BE2C (cell line): ENCODE measurements at regions not wholly inside any gene's neighbourhood (a gene's known extent, or its start where the extent isn't known, plus 50 kb on each side); places are given as distances from the start of the nearest gene placed in this dataset.

Source experiments
- DNase-seq: peaks from one replicate; pipeline ENCODE4 v3.0.0-alpha.2; 2020
- H3K27me3 ChIP-seq: fragments of 250-450 bp; sonication (Bioruptor Pico); 2 replicates; pipeline ENCODE4 v1.5.1; 2020; ENCODE audit warnings: mild to moderate bottlenecking
- H3K36me3 ChIP-seq: fragments of 250-450 bp; sonication (Bioruptor Pico); 2 replicates; pipeline ENCODE4 v1.5.1; 2020; ENCODE audit warnings: mild to moderate bottlenecking
- H3K4me1 ChIP-seq: fragments of 250-450 bp; sonication (Bioruptor Pico); 2 replicates; pipeline ENCODE4 v1.5.1; 2020
- H3K4me3 ChIP-seq: 2 replicates; pipeline ENCODE4 v1.5.1; 2011; ENCODE audit warnings: low read depth, low read length
- H3K9me3 ChIP-seq: fragments of 250-450 bp; sonication (Bioruptor Pico); 2 replicates; pipeline ENCODE4 v1.5.1; 2020
- TF ChIP-seq, protein P1 (sequence below): IDR thresholded peaks from 2 replicates; pipeline ENCODE4 v1.5.1; 2012; ENCODE audit warnings: mild to moderate bottlenecking, low read depth, low read length

DNA sequence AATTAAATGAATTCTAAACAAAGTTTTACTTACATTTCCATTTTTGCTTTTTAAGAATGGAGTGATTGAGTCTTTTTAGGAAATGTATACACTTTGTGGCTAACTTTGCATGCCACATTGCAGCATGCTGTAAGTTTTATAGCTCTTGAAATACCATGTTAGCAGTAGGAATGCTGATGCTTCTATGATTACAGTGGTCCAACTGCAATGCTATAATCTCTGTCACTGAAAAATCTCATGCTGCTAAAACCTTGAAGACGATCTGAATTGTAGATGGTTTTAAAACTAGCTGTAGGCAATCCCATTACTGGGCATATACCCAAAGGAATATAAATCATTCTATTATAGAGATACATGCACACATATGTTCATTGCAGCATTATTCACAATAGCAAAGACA, 127.6 kb downstream of the WIF1 start:
- Histone ChIP-seq H3K4me1 (no peaks in the 10 kb centered on the region), H3K4me3 (no peak overlapping the region), H3K27me3 (no peaks in the 10 kb centered on the region), H3K9me3 (no peaks in the 10 kb centered on the region), H3K36me3 (no peaks in the 10 kb centered on the region)
- no peak for DNase-seq
- TF ChIP-seq, protein P1, sequence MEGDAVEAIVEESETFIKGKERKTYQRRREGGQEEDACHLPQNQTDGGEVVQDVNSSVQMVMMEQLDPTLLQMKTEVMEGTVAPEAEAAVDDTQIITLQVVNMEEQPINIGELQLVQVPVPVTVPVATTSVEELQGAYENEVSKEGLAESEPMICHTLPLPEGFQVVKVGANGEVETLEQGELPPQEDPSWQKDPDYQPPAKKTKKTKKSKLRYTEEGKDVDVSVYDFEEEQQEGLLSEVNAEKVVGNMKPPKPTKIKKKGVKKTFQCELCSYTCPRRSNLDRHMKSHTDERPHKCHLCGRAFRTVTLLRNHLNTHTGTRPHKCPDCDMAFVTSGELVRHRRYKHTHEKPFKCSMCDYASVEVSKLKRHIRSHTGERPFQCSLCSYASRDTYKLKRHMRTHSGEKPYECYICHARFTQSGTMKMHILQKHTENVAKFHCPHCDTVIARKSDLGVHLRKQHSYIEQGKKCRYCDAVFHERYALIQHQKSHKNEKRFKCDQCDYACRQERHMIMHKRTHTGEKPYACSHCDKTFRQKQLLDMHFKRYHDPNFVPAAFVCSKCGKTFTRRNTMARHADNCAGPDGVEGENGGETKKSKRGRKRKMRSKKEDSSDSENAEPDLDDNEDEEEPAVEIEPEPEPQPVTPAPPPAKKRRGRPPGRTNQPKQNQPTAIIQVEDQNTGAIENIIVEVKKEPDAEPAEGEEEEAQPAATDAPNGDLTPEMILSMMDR: no peak

DNA sequence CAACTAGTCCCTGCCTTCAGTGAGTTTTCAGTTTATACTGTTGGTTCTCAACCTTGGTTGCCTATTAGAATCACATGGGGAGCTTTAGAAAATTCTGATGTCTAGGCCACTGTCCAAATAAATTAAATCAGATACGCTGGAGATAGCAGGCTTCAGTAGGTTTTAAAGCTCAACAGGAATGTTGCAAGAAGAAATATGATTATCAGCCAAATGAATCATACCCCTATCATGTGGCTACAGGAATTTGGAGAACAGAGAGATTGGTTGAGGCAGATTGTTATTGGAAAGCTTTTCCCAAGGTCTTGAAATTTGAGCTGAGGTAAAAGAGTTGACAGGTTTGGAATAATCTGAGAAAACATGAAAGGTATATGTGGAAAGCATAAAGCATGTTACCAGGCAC, 125.3 kb downstream of the WIF1 start:
- Histone ChIP-seq H3K4me3 (no peak overlapping the region), H3K36me3 (no peaks in the 10 kb centered on the region), H3K9me3 (no peaks in the 10 kb centered on the region), H3K27me3 (peaks cover 4% of the 10 kb centered on the region; the same call in 1 of the 2 replicates), H3K4me1 (no peaks in the 10 kb centered on the region)
- no peak for DNase-seq
- TF ChIP-seq, protein P1: no peak

GRCh38 chr12:64997858-64998257, 123.2 kb downstream of the WIF1 start:
- Histone ChIP-seq H3K27me3 (peaks cover 4% of the 10 kb centered on the region; the same call in 1 of the 2 replicates), H3K9me3 (no peaks in the 10 kb centered on the region), H3K4me1 (no peaks in the 10 kb centered on the region), H3K36me3 (no peaks in the 10 kb centered on the region), H3K4me3 (no peak overlapping the region)
- TF ChIP-seq, protein P1: no peak
- DNase-seq: no peak

DNA sequence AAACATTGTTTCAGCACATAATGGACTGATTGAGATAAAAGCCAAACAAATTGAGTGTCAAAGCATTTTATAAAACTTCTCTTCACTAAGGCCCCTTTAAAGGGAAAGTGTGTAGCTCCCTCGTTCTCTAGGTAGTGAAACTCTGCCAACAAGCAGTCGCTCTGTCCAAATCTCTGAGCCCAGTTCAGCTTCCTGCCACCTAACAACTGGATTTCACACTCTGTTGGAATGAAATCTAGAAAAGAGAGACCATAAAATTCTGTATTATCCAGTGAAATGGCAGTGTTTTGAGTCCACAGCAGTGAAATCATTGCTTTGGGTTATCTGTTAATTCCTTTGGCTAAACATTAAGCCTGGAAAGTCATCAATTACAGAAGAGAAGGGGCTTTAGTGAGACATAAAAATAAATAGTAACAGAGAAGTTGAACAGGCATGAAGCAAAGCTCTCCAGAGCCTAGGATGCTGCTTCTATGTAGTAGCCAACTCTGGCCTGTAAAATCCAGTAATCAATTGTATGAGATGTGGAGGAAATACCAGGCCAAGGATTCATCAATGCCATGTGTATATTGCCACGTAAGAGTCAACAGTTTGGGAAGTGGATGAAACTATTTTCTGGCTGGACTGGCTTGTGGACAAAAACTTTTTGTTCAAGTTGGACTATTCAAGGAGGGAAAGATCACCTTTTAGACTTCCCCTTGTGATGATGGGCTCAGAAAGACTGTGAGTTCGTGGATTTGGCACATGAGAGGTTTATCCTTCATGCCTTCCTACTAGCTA, 122.5 kb downstream of the WIF1 start:
- no peaks in the 10 kb centered on the region for H3K36me3 ChIP-seq
- no peak overlapping the region for H3K4me3 ChIP-seq
- H3K27me3 ChIP-seq: peaks cover 4% of the 10 kb centered on the region; the same call in 1 of the 2 replicates
- TF ChIP-seq, protein P1: no peak
- no peak for DNase-seq
- no peaks in the 10 kb centered on the region for H3K9me3 ChIP-seq
- no peaks in the 10 kb centered on the region for H3K4me1 ChIP-seq

DNA sequence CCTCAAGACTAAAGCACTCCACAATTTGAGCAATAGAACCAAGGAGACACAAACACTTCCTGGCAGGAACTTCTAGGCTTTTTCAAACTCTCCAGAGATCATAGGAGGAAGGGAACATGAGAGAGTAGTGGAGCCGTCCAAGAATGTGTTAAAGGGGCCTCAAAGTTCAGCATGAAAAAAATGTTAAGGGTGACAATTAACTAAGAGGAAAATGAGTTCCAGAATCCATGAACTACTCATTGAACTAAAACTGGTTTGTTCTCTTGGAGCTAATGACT, 122.0 kb downstream of the WIF1 start:
- H3K4me3 ChIP-seq: no peak overlapping the region
- H3K27me3 ChIP-seq: peaks cover 4% of the 10 kb centered on the region; the same call in 1 of the 2 replicates
- no peaks in the 10 kb centered on the region for H3K4me1 ChIP-seq
- no peaks in the 10 kb centered on the region for H3K9me3 ChIP-seq
- DNase-seq: no peak
- TF ChIP-seq, protein P1: no peak
- no peaks in the 10 kb centered on the region for H3K36me3 ChIP-seq
